GM18909 (cell line): ENCODE measurements at regions not wholly inside any gene's neighbourhood (a gene's known extent, or its start where the extent isn't known, plus 50 kb on each side); places are given as distances from the start of the nearest gene placed in this dataset.

ENCODE experiments used
- ATAC-seq: cut with Tn5 transposase; IDR thresholded peaks from one replicate; pipeline ENCODE4 v1.9.1; 2021; ENCODE audit warnings: mild to moderate bottlenecking; ENCODE audit not compliant: unreplicated experiment, poor library complexity

DNA sequence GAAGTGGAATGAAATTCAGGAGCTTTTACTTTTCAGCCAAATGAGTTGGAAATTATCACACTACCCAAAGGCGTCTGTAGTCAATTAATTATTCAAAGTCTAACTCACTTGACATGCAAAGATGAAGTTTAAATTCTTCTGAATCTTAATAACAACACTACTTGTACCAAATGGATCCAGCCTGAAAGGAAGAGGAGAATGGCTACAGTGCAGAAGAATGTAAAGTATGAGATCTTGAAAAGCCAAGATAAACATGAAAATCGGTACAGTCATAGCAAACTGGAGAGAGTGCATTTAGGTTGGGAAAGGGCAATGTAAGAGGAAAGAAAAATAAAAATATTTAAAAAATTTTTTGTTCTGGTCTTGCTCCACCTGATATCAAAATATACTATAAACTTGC is 195.5 kb downstream of the SIM1 start:
- no peak for ATAC-seq

- ATAC-seq, result no peak
Observed at GRCh38 chr6:100268326-100268725, 196.4 kb downstream of the SIM1 start.

- ATAC-seq, result no peak
Observed at GRCh38 chr6:100267721-100268123, 197.0 kb downstream of the SIM1 start.

- no peak for ATAC-seq
Observed at GRCh38 chr6:100266494-100267401, 198.0 kb downstream of the SIM1 start.

- ATAC-seq, result no peak
Observed at GRCh38 chr6:100262086-100262485, 202.6 kb downstream of the SIM1 start.

- no peak for ATAC-seq
Observed at GRCh38 chr6:100261486-100261885, 203.2 kb downstream of the SIM1 start.

DNA sequence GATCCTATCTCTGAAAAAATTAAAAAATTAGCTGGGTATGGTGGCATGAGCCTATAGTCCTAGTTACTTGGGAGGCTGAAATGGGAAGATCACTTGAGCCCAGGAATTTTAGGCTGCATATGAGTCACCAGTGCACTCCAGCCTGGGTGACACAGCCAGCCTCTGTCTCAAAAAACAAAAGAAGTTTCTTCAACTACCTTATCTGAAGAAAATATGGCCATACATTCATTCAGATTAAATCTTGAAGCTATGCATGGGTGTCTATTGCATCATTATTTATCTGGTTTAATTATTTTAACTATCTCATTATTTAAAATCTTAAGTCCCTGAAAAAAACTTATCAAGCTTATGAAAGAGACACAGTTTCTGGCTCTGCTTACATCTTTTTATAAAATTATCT is 204.1 kb downstream of the SIM1 start:
- no peak for ATAC-seq

DNA sequence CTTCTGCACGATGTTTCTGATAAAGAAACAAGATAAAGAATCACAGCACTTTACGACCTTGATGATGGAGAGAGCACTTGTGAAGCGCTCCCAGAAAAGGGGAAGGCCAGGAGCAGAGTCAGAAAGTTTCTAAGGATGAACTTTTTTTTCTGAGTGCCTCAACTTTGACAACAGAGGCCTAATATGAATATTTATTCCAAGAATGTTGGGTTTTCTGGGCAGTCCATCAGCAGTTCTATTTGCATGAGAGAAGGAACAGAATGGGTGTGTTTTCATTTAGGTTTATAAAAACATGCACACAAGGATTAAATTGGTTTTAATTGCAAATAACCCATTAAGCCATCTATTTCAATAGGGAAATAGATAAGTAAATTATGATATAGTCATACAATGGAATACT is 204.9 kb downstream of the SIM1 start:
- no peak for ATAC-seq

DNA sequence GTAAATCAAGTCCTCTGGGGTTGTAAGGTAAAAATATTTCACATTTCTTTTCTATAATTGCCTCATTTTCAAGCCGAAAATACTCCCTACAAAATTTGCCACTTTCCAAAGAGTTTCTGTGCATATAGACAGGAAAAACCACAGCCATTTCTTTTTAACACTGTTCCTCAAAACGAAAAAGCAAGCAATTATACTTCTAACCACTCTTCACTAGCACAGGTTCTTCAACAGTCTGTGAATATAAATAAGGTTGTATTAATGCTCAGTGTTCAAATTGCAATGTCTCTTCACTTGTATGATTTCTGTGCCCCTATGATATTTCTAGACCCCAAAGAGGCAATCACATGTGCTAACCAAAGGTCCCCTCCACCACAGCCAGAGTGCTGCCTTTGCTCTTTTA is 206.0 kb downstream of the SIM1 start:
- no peak for ATAC-seq

DNA sequence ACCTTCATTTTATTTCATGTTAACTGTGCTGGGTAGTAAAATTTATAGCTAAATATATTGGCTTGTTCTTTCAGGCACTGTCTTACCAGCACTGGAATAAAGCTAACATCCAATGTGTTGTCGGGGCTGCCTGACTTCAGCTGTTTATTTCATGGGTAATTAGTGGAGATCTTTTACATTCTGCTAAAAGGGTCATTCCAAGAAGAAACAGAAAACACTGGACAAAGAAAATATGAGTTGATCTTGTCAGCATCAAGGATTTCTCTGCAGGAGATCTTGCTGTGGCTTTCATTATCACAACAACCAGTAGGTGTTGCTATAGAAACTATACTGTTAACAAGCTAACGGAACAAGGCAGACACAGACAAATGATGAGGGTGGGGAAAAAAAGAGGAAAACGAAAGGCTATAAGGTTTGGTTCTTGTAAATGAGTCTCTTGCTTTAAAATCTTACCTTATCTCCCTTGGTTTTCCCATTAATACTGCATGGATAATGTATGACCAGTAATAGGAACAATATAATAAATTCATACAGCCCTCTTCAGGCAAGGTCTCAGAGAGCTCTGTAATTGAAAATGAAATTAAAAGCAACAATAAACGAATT is 206.8 kb downstream of the SIM1 start:
- ATAC-seq, result peak; percentile 94

DNA sequence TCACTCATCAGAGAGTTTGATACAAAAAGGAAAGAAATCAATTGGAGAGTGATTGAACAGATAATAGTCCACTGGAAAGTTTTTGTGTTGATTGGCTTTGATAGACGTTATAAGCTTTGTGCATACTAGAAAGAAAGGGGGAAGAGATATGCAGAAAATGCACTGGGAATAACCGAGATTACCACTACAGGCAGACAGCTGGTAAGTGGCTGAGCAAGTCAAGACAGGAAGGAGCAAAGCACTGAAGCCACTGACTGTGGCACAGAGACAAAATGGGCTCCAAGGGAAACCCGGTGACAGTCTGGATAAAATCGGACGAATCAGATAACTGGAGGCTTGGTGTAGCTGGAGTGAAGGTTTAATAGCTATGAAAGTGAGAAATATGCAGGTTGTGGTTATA is 209.0 kb downstream of the SIM1 start:
- ATAC-seq, result no peak

DNA sequence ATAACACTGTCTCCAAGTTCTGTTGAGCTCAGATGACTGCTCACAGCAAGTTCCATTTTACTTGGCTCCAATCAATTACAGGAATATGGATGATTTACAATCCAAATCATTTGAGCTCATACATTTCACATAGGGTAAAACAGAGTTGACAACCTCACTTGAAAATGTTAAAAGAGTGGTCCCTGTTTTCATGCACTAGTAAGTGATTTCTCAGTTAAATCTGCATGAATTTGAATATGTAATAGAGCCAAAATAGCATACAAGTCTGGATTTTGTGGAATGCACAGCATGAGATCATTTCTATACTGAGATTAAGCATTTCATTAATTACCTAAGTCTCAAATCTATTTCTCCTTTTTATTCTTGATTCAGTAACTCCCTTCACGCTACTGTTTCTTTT is 217.6 kb downstream of the SIM1 start:
- ATAC-seq, result no peak

GRCh38 chr6:100246206-100246605 is 218.5 kb downstream of the SIM1 start:
- ATAC-seq, result no peak

DNA sequence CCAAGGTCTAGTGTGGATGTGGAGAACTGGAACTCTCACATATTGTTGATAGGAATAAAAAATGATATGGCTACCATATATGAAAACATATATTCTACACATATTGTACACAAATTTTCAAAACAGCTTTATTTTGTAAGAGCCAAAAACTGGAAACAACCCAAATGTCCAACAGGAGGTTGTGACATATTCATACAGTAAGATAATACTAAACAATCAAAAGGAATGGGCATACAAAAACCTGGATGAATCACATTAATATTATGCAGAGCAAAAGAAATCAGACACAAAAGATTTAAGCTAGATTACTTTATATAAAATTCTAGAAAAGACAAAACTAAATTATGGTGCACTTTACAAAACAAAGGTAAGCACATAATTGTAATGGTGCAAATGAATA is 223.9 kb downstream of the SIM1 start:
- no peak for ATAC-seq

- ATAC-seq, result no peak
Observed at GRCh38 chr6:100237821-100238220, 226.9 kb downstream of the SIM1 start.

DNA sequence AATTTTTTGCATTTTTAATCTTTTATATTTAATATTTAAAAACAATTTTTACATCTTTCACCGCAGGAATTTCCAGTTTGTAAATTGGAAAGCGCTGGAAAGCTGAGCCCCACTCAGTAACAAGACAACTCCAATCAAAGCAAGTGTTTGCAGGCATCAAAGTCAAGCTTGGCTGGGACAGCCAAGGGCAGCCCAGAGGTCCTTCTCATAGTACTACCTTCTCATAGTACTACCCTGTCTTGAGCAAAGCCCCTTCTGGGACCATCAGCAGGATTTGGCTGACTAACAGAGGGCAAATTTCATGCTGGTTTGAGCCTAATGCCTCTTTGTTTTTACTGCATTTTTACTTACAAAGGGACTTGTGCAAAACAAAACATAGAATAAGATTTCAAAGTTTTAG is 228.3 kb downstream of the SIM1 start:
- no peak for ATAC-seq

- ATAC-seq, result no peak
Observed at GRCh38 chr6:100235631-100236030, 229.1 kb downstream of the SIM1 start.

DNA sequence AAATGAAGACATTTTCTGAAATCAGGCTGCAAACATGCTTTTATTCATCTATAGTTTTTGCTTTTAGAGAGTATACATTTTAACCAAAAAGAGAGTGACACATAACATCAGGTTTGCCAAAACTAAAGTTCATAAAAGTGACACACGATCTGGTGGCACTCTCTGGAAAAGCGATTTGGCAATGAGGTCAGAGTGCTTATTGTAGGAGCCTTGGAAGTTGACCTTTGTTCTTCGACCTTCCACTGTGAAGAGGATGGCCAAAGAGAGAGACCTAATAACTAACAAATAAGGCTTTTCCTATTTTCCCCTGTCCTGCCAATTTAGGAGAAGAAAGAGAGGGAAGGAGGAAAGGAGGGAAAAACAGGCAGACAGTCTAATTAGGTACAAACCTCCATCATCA is 230.1 kb downstream of the SIM1 start:
- no peak for ATAC-seq

- no peak for ATAC-seq
Observed at GRCh38 chr6:100232781-100233573, 231.7 kb downstream of the SIM1 start.

DNA sequence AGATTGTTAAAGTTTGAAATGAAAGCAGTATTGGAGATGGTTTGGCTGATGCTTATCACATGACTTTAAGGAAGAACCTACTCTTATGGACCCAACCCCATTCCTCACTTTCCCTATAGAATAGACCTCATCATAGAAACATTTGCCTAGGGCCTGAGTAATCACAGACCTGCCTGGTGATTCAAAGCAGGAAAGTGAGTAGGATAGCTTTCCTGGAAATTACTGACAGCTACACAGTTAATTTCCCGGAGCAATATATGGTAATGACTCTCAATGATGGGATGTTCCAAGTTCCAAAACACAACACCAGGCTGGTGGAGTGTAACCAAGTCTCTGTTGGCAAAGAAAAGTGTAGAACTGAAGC is 233.8 kb downstream of the SIM1 start:
- ATAC-seq, result no peak
